ENCODE measurements at regions not wholly inside any gene's neighbourhood (a gene's known extent, or its start where the extent isn't known, plus 50 kb on each side); places are given as distances from the start of the nearest gene placed in this dataset.

GRCh38 chr2:221085341-221085900 lies 486.7 kb downstream of the EPHA4 start:
- H3K27me3 Mint-ChIP-seq: peaks cover 3% of the 10 kb centered on the region
- no peaks in the 10 kb centered on the region for H3K4me1 Mint-ChIP-seq (ENCODE audit: low read depth)
- no peak for DNase-seq
- no peak overlapping the region for H3K4me3 Mint-ChIP-seq
- H3K9me3 Mint-ChIP-seq: no peaks in the 10 kb centered on the region
- no peaks in the 10 kb centered on the region for H3K36me3 Mint-ChIP-seq (ENCODE audit: low read depth)
- H3K27ac Mint-ChIP-seq: no peak overlapping the region

- H3K4me3 Mint-ChIP-seq: no peak overlapping the region
- H3K27me3 Mint-ChIP-seq: no peaks in the 10 kb centered on the region
- H3K27ac Mint-ChIP-seq: no peak overlapping the region
- no peaks in the 10 kb centered on the region for H3K36me3 Mint-ChIP-seq (ENCODE audit: low read depth)
- H3K4me1 Mint-ChIP-seq (ENCODE audit: low read depth): no peaks in the 10 kb centered on the region
- DNase-seq: no peak
- no peaks in the 10 kb centered on the region for H3K9me3 Mint-ChIP-seq
These were observed 486.2 kb downstream of the EPHA4 start for GRCh38 chr2:221085936-221086335.

- no peaks in the 10 kb centered on the region for H3K36me3 Mint-ChIP-seq (ENCODE audit: low read depth)
- no peak for DNase-seq
- H3K4me3 Mint-ChIP-seq: no peak overlapping the region
- H3K27ac Mint-ChIP-seq: no peak overlapping the region
- no peaks in the 10 kb centered on the region for H3K4me1 Mint-ChIP-seq (ENCODE audit: low read depth)
- peaks cover 2% of the 10 kb centered on the region for H3K9me3 Mint-ChIP-seq
- H3K27me3 Mint-ChIP-seq: peaks cover under 1% of the 10 kb centered on the region
These were observed 484.3 kb downstream of the EPHA4 start for GRCh38 chr2:221087779-221088178.

GRCh38 chr2:221088506-221088905 lies 483.6 kb downstream of the EPHA4 start:
- no peak overlapping the region for H3K27ac Mint-ChIP-seq
- no peaks in the 10 kb centered on the region for H3K36me3 Mint-ChIP-seq (ENCODE audit: low read depth)
- no peak overlapping the region for H3K4me3 Mint-ChIP-seq

GRCh38 chr2:221095356-221095755 lies 476.7 kb downstream of the EPHA4 start:
- no peaks in the 10 kb centered on the region for H3K36me3 Mint-ChIP-seq (ENCODE audit: low read depth)
- H3K27ac Mint-ChIP-seq: no peak overlapping the region
- H3K4me1 Mint-ChIP-seq (ENCODE audit: low read depth): no peaks in the 10 kb centered on the region
- H3K27me3 Mint-ChIP-seq: peaks cover 9% of the 10 kb centered on the region
- no peak overlapping the region for H3K4me3 Mint-ChIP-seq
- no peak for DNase-seq
- peaks cover 2% of the 10 kb centered on the region for H3K9me3 Mint-ChIP-seq

More at GRCh38 chr2:221088506-221088905, 483.6 kb downstream of the EPHA4 start:
- Mint-ChIP-seq H3K27me3 (peaks cover 3% of the 10 kb centered on the region), H3K9me3 (peaks cover 2% of the 10 kb centered on the region), H3K4me1 (ENCODE audit: low read depth) (no peaks in the 10 kb centered on the region)
- DNase-seq: no peak

- Mint-ChIP-seq H3K36me3 (ENCODE audit: low read depth) (no peaks in the 10 kb centered on the region), H3K27me3 (peaks cover 11% of the 10 kb centered on the region)
- DNase-seq: no peak
These were observed 475.2 kb downstream of the EPHA4 start for GRCh38 chr2:221096706-221097567.

GRCh38 chr2:221097568-221097915 lies 474.6 kb downstream of the EPHA4 start:
- Mint-ChIP-seq H3K27me3 (peaks cover 13% of the 10 kb centered on the region), H3K36me3 (ENCODE audit: low read depth) (no peaks in the 10 kb centered on the region), H3K9me3 (no peaks in the 10 kb centered on the region), H3K4me1 (ENCODE audit: low read depth) (no peaks in the 10 kb centered on the region), H3K27ac (no peak overlapping the region), H3K4me3 (no peak overlapping the region)
- DNase-seq: no peak

More at GRCh38 chr2:221096706-221097567, 475.2 kb downstream of the EPHA4 start:
- Mint-ChIP-seq H3K27ac (no peak overlapping the region), H3K4me3 (no peak overlapping the region), H3K4me1 (ENCODE audit: low read depth) (no peaks in the 10 kb centered on the region), H3K9me3 (peaks cover 2% of the 10 kb centered on the region)

GRCh38 chr2:221097949-221098348 lies 474.2 kb downstream of the EPHA4 start:
- no peaks in the 10 kb centered on the region for H3K36me3 Mint-ChIP-seq (ENCODE audit: low read depth)
- DNase-seq: no peak
- H3K27ac Mint-ChIP-seq: no peak overlapping the region
- peaks cover 11% of the 10 kb centered on the region for H3K27me3 Mint-ChIP-seq
- H3K4me1 Mint-ChIP-seq (ENCODE audit: low read depth): no peaks in the 10 kb centered on the region
- H3K9me3 Mint-ChIP-seq: no peaks in the 10 kb centered on the region
- no peak overlapping the region for H3K4me3 Mint-ChIP-seq

GRCh38 chr2:221100467-221101089 lies 471.5 kb downstream of the EPHA4 start:
- peaks cover 14% of the 10 kb centered on the region for H3K27me3 Mint-ChIP-seq
- H3K4me3 Mint-ChIP-seq: no peak overlapping the region
- no peaks in the 10 kb centered on the region for H3K9me3 Mint-ChIP-seq
- no peak for DNase-seq
- no peaks in the 10 kb centered on the region for H3K36me3 Mint-ChIP-seq (ENCODE audit: low read depth)
- peaks cover 3% of the 10 kb centered on the region for H3K4me1 Mint-ChIP-seq (ENCODE audit: low read depth)
- no peak overlapping the region for H3K27ac Mint-ChIP-seq

GRCh38 chr2:221102896-221103688 lies 469.0 kb downstream of the EPHA4 start:
- no peak overlapping the region for H3K4me3 Mint-ChIP-seq
- DNase-seq: no peak
- no peak overlapping the region for H3K27ac Mint-ChIP-seq
- H3K4me1 Mint-ChIP-seq (ENCODE audit: low read depth): peaks cover 3% of the 10 kb centered on the region
- H3K36me3 Mint-ChIP-seq (ENCODE audit: low read depth): no peaks in the 10 kb centered on the region
- peaks cover 23% of the 10 kb centered on the region for H3K27me3 Mint-ChIP-seq
- no peaks in the 10 kb centered on the region for H3K9me3 Mint-ChIP-seq

GRCh38 chr2:221103930-221104329 lies 468.2 kb downstream of the EPHA4 start:
- DNase-seq: no peak
- H3K27ac Mint-ChIP-seq: no peak overlapping the region
- no peak overlapping the region for H3K4me3 Mint-ChIP-seq
- H3K9me3 Mint-ChIP-seq: no peaks in the 10 kb centered on the region
- peaks cover 3% of the 10 kb centered on the region for H3K4me1 Mint-ChIP-seq (ENCODE audit: low read depth)
- no peaks in the 10 kb centered on the region for H3K36me3 Mint-ChIP-seq (ENCODE audit: low read depth)
- H3K27me3 Mint-ChIP-seq: peaks cover 26% of the 10 kb centered on the region

GRCh38 chr2:221104361-221104811 lies 467.7 kb downstream of the EPHA4 start:
- Mint-ChIP-seq H3K9me3 (no peaks in the 10 kb centered on the region), H3K27me3 (peaks cover 26% of the 10 kb centered on the region), H3K27ac (no peak overlapping the region), H3K4me1 (ENCODE audit: low read depth) (peaks cover 3% of the 10 kb centered on the region), H3K36me3 (ENCODE audit: low read depth) (no peaks in the 10 kb centered on the region), H3K4me3 (no peak overlapping the region)
- no peak for DNase-seq

- H3K27me3 Mint-ChIP-seq: peaks cover 26% of the 10 kb centered on the region
- H3K4me3 Mint-ChIP-seq: no peak overlapping the region
- H3K9me3 Mint-ChIP-seq: no peaks in the 10 kb centered on the region
- peaks cover 3% of the 10 kb centered on the region for H3K4me1 Mint-ChIP-seq (ENCODE audit: low read depth)
- no peak for DNase-seq
- no peak overlapping the region for H3K27ac Mint-ChIP-seq
- no peaks in the 10 kb centered on the region for H3K36me3 Mint-ChIP-seq (ENCODE audit: low read depth)
These were observed 465.9 kb downstream of the EPHA4 start for GRCh38 chr2:221106241-221106640.

- no peak overlapping the region for H3K27ac Mint-ChIP-seq
- H3K9me3 Mint-ChIP-seq: no peaks in the 10 kb centered on the region
- H3K36me3 Mint-ChIP-seq (ENCODE audit: low read depth): no peaks in the 10 kb centered on the region
- no peak for DNase-seq
- peaks cover 3% of the 10 kb centered on the region for H3K4me1 Mint-ChIP-seq (ENCODE audit: low read depth)
- no peak overlapping the region for H3K4me3 Mint-ChIP-seq
- peaks cover 22% of the 10 kb centered on the region for H3K27me3 Mint-ChIP-seq
These were observed 464.7 kb downstream of the EPHA4 start for GRCh38 chr2:221107424-221107823.

Data from activated T-cell treated with anti-CD3 and anti-CD28 coated beads, Interleukin-2, amount 50 U/mL, for 24 hours (primary cell).